Mesenchymal stem cell (in vitro differentiated cells and primary cell): ENCODE measurements at regions not wholly inside any gene's neighbourhood (a gene's known extent, or its start where the extent isn't known, plus 50 kb on each side); places are given as distances from the start of the nearest gene placed in this dataset.

Source experiments
- DNase-seq: peaks from one replicate; pipeline ENCODE4 v3.0.0-alpha.2; 2013
- H2AFZ ChIP-seq: one replicate; pipeline ENCODE4 v1.6.1; 2013; ENCODE audit warnings: low read depth, mild to moderate bottlenecking, control low read depth, inconsistent platforms, low read length, moderate library complexity
- H2AK5ac ChIP-seq: 2 replicates; pipeline ENCODE4 v1.6.1; 2013; ENCODE audit warnings: low read length, moderate library complexity, mild to moderate bottlenecking, inconsistent platforms; ENCODE audit not compliant: severe bottlenecking
- H2BK120ac ChIP-seq: one replicate; pipeline ENCODE4 v1.6.1; 2013; ENCODE audit warnings: low read depth, mild to moderate bottlenecking, inconsistent platforms, low read length, moderate library complexity
- H2BK12ac ChIP-seq, 2 experiments: one replicate each; pipeline ENCODE4 v1.6.1; 2013; ENCODE audit warnings: inconsistent platforms in 2 of 2, low read length in 2 of 2, mild to moderate bottlenecking in 2 of 2, moderate library complexity in 2 of 2, control low read depth in 1 of 2
- H2BK15ac ChIP-seq: one replicate; pipeline ENCODE4 v1.6.1; 2013; ENCODE audit warnings: mild to moderate bottlenecking, low read depth, inconsistent platforms; ENCODE audit not compliant: poor library complexity, severe bottlenecking
- H2BK5ac ChIP-seq: 2 replicates; pipeline ENCODE4 v1.6.1; 2013; ENCODE audit warnings: low read depth, mild to moderate bottlenecking, low read length, control low read depth, inconsistent platforms; ENCODE audit not compliant: poor library complexity, severe bottlenecking
- H3K14ac ChIP-seq, 2 experiments: one replicate each; pipeline ENCODE4 v1.6.1; 2013; ENCODE audit warnings: inconsistent platforms in 2 of 2, low read length in 2 of 2, control low read depth in 1 of 2, mild to moderate bottlenecking in 1 of 2, moderate library complexity in 1 of 2
- H3K18ac ChIP-seq, 2 experiments: one replicate each; pipeline ENCODE4 v1.6.1; 2013; ENCODE audit warnings: inconsistent platforms in 2 of 2, low read length in 2 of 2, control low read depth in 1 of 2, low read depth in 1 of 2, mild to moderate bottlenecking in 1 of 2
- H3K23ac ChIP-seq, 2 experiments: one replicate each; pipeline ENCODE4 v1.6.1; 2013; ENCODE audit warnings: inconsistent platforms in 2 of 2, low read length in 2 of 2, mild to moderate bottlenecking in 2 of 2, moderate library complexity in 2 of 2, control low read depth in 1 of 2
- H3K27ac ChIP-seq: 2 replicates; pipeline ENCODE4 v1.5.1; 2013; ENCODE audit warnings: mild to moderate bottlenecking, moderate library complexity, low read length, control low read depth, inconsistent platforms; ENCODE audit not compliant: poor library complexity, severe bottlenecking
- H3K27me3 ChIP-seq, 2 experiments: 2 replicates each; pipeline versions ENCODE4 v1.6.1 to v1.7.0; 2013; ENCODE audit warnings: low read length in 2 of 2, mild to moderate bottlenecking in 2 of 2, moderate library complexity in 2 of 2, control low read depth in 1 of 2, inconsistent platforms in 1 of 2; ENCODE audit not compliant: control insufficient read depth in 1 of 2, insufficient read depth in 1 of 2
- H3K36me3 ChIP-seq, 2 experiments: 2 replicates each; pipeline versions ENCODE4 v1.6.1 to v1.7.0; 2013; ENCODE audit warnings: low read length in 2 of 2, control low read depth in 1 of 2, inconsistent platforms in 1 of 2, low read depth in 1 of 2, mild to moderate bottlenecking in 1 of 2; ENCODE audit not compliant: insufficient read depth in 2 of 2, control insufficient read depth in 1 of 2
- H3K4ac ChIP-seq, 2 experiments: one replicate each; pipeline ENCODE4 v1.6.1; 2013; ENCODE audit warnings: inconsistent platforms in 2 of 2, low read length in 2 of 2, mild to moderate bottlenecking in 2 of 2, moderate library complexity in 2 of 2, control low read depth in 1 of 2, low read depth in 1 of 2
- H3K4me1 ChIP-seq: 2 replicates; pipeline ENCODE4 v1.6.1; 2013; ENCODE audit warnings: low read depth, low read length, control low read depth; ENCODE audit not compliant: control insufficient read depth, insufficient read depth
- H3K4me2 ChIP-seq: 2 replicates; pipeline ENCODE4 v1.6.1; 2013; ENCODE audit warnings: low read length, mild to moderate bottlenecking, inconsistent platforms; ENCODE audit not compliant: poor library complexity, severe bottlenecking
- H3K4me3 ChIP-seq, 2 experiments: 2 replicates each; pipeline versions ENCODE4 v1.5.1 to v1.7.0; 2013; ENCODE audit warnings: low read length in 2 of 2, mild to moderate bottlenecking in 2 of 2, control low read depth in 1 of 2, low read depth in 1 of 2; ENCODE audit not compliant: insufficient read depth in 1 of 2
- H3K79me1 ChIP-seq: replicated peaks from 2 replicates; pipeline ENCODE4 v1.6.1; 2013; ENCODE audit warnings: mild to moderate bottlenecking, control low read depth, low read length, inconsistent platforms; ENCODE audit not compliant: poor library complexity, severe bottlenecking
- H3K9ac ChIP-seq: 2 replicates; pipeline ENCODE4 v1.7.0; 2013; ENCODE audit warnings: mild to moderate bottlenecking, low read length, moderate library complexity
- H3K9me3 ChIP-seq: 2 replicates; pipeline ENCODE4 v1.7.0; 2013; ENCODE audit warnings: mild to moderate bottlenecking, low read length; ENCODE audit not compliant: control insufficient read depth
- H4K8ac ChIP-seq: one replicate; pipeline ENCODE4 v1.6.1; 2013; ENCODE audit warnings: inconsistent platforms, mild to moderate bottlenecking, low read length, moderate library complexity
- H4K91ac ChIP-seq: one replicate; pipeline ENCODE4 v1.6.1; 2013; ENCODE audit warnings: mild to moderate bottlenecking, low read length, inconsistent platforms
- WGBS: methylation state at CpG from one replicate; pipeline ENCODE4 v1.1.7; 2013; ENCODE audit warnings: mixed read lengths; 5-methylcytosine and 5-hydroxymethylcytosine counted together

DNA sequence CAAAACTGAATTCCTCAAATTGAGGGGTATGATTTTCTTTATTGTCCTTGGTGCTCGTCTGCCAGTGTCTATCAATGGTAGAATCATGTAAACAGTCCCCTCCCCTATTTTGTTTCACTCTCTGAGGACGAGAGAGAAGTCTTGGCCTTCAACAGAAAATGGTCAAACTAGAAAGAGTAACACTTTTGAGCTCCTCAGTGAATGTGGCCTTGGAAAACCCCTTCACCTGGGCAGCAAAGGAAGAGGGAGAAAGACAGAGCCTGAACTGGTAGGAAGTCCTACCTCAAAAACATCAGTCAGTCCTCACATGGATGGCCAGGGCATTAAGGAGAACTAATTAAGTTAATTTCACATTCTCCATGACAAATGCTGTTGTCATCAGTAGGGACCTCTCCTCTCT lies 86.1 kb upstream of the TOP3B start:
- no peak overlapping the region for H3K27ac ChIP-seq
- H3K18ac ChIP-seq: no peak overlapping the region
- no peak for DNase-seq
- 38% methylated on average over 1 of the region's 2 CpGs for WGBS
- H2BK5ac ChIP-seq: no peak overlapping the region
- no peak overlapping the region for H4K91ac ChIP-seq
- H3K4me2 ChIP-seq: no peak overlapping the region
- H3K27me3 ChIP-seq: peaks cover 31 to 40% of the 10 kb centered on the region in 2 experiments
- H3K4me3 ChIP-seq: no peak overlapping the region
- no peak overlapping the region for H3K23ac ChIP-seq
- no peak overlapping the region for H3K14ac ChIP-seq
- no peaks in the 10 kb centered on the region for H3K79me1 ChIP-seq
- no peak overlapping the region for H4K8ac ChIP-seq
- no peak overlapping the region for H3K4ac ChIP-seq
- no peaks in the 10 kb centered on the region for H3K36me3 ChIP-seq
- no peak overlapping the region for H3K9ac ChIP-seq
- H3K4me1 ChIP-seq: no peaks in the 10 kb centered on the region
- H2BK120ac ChIP-seq: no peak overlapping the region
- H2BK15ac ChIP-seq: no peak overlapping the region
- no peak overlapping the region for H2AK5ac ChIP-seq
- no peak overlapping the region for H2BK12ac ChIP-seq
- H2AFZ ChIP-seq: no peak overlapping the region
- H3K9me3 ChIP-seq: no peaks in the 10 kb centered on the region

GRCh38 chr22:22068025-22068424 lies 85.4 kb upstream of the TOP3B start:
- Histone ChIP-seq H3K9ac (no peak overlapping the region), H4K91ac (no peak overlapping the region), H2BK12ac (no peak overlapping the region), H3K36me3 (no peaks in the 10 kb centered on the region), H4K8ac (no peak overlapping the region), H3K79me1 (no peaks in the 10 kb centered on the region), H3K27ac (no peak overlapping the region), H3K14ac (no peak overlapping the region), H3K4ac (no peak overlapping the region), H2AFZ (no peak overlapping the region), H3K9me3 (no peaks in the 10 kb centered on the region), H3K4me2 (no peak overlapping the region), H3K4me3 (no peak overlapping the region), H3K4me1 (no peaks in the 10 kb centered on the region), H2BK15ac (no peak overlapping the region), H2BK5ac (no peak overlapping the region), H3K23ac (no peak overlapping the region), H2AK5ac (no peak overlapping the region), H3K18ac (no peak overlapping the region), H2BK120ac (no peak overlapping the region), H3K27me3 (peaks cover 30 to 40% of the 10 kb centered on the region in 2 experiments)
- 81% methylated on average over 2 of the region's 2 CpGs for WGBS
- no peak for DNase-seq

DNA sequence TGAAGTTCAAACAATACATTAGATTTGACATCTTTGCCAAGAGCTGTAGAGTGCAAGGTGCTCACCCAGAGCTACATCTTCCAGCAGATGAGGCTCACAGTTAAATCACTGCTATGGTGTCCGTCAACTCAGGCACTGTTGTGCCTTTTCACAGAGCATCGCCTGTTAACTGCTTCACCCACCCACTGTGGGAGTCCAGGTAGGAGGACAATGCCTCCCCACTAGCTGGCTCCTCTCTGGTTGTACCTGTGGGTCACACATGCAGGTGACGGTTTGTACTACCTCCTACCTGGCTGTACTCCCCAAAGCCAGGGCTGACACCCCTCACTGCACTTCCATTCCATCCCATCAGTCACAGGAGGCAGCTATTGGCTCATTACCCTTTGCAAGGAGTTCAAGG lies 84.6 kb upstream of the TOP3B start:
- Histone ChIP-seq H2BK5ac (no peak overlapping the region), H3K4me1 (no peaks in the 10 kb centered on the region), H3K18ac (no peak overlapping the region), H3K9ac (no peak overlapping the region), H3K79me1 (no peaks in the 10 kb centered on the region), H3K27me3 (peaks cover 30 to 40% of the 10 kb centered on the region in 2 experiments), H3K9me3 (no peaks in the 10 kb centered on the region), H3K14ac (no peak overlapping the region), H3K36me3 (no peaks in the 10 kb centered on the region), H2AK5ac (no peak overlapping the region), H4K8ac (no peak overlapping the region), H3K4me3 (no peak overlapping the region), H3K4ac (no peak overlapping the region), H2AFZ (no peak overlapping the region), H4K91ac (no peak overlapping the region), H3K4me2 (no peak overlapping the region), H2BK12ac (no peak overlapping the region), H2BK15ac (no peak overlapping the region), H3K27ac (no peak overlapping the region), H3K23ac (no peak overlapping the region), H2BK120ac (no peak overlapping the region)
- DNase-seq: no peak
- WGBS: 52% methylated on average over 3 of the region's 3 CpGs

- H3K9ac ChIP-seq: no peak overlapping the region
- no peak overlapping the region for H3K18ac ChIP-seq
- no peak overlapping the region for H2BK5ac ChIP-seq
- no peaks in the 10 kb centered on the region for H3K36me3 ChIP-seq
- H4K91ac ChIP-seq: no peak overlapping the region
- no peak overlapping the region for H2BK15ac ChIP-seq
- no peak overlapping the region for H3K4ac ChIP-seq
- no peaks in the 10 kb centered on the region for H3K9me3 ChIP-seq
- H3K23ac ChIP-seq: no peak overlapping the region
- no peak overlapping the region for H3K27ac ChIP-seq
- H3K14ac ChIP-seq: no peak overlapping the region
- H3K4me3 ChIP-seq: no peak overlapping the region
- no peak overlapping the region for H2AFZ ChIP-seq
- no peak for DNase-seq
- H3K4me1 ChIP-seq: no peaks in the 10 kb centered on the region
- no peak overlapping the region for H2BK120ac ChIP-seq
- no peak overlapping the region for H2AK5ac ChIP-seq
- no peak overlapping the region for H4K8ac ChIP-seq
- no peaks in the 10 kb centered on the region for H3K79me1 ChIP-seq
- H2BK12ac ChIP-seq: no peak overlapping the region
- H3K27me3 ChIP-seq: peaks cover 26 to 30% of the 10 kb centered on the region in 2 experiments
- no peak overlapping the region for H3K4me2 ChIP-seq
These were observed 82.0 kb upstream of the TOP3B start for GRCh38 chr22:22064580-22064979.
